Cardiac septum (tissue), 1 donor: ENCODE measurements at regions not wholly inside any gene's neighbourhood (a gene's known extent, or its start where the extent isn't known, plus 50 kb on each side); places are given as distances from the start of the nearest gene placed in this dataset.
"Not testable (repeated sequence)": the region's sequence is repeated elsewhere in the genome, so short reads cannot be mapped to it uniquely, and the experiment has no call there.

ENCODE experiments used
- DNase-seq: peaks from one replicate; pipeline ENCODE4 v3.0.0-alpha.2; 2020; ENCODE audit warnings: low spot score
- intact Hi-C: fragments of 100-400 bp; cut with DNase I; formaldehyde crosslinking; loops from one replicate; pipeline ENCODE4 v1.14.0; 2022
- donor health status: DM: no; HTN: no; CAD: no.

- DNase-seq, result no peak
- intact Hi-C loops, result no loop called here
Observed at GRCh38 chr6:890995-891394, 198.1 kb upstream of the EXOC2 start.

DNA sequence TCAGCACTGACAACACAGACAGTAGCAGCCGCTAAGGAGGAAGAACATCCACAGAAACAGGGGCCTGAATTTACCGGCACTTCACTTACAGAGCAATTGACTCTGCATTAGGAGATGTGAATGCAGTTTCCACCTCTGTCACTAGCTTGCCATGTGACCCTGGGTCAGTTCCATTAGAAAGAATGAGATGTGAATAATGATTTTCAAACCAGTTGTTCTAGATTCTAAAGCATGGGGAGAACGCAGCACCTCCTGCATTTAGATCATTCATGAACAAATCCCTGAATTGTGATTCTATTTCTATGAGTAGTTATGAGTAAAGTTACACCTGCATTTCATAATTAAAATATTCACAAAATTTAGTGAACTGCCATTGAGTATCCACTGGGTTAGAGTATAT is 197.3 kb upstream of the EXOC2 start:
- no peak for DNase-seq
- intact Hi-C loops, result no loop called here

- intact Hi-C loops, result no loop called here
- DNase-seq, result no peak
Observed at GRCh38 chr6:887583-888235, 194.8 kb upstream of the EXOC2 start.

GRCh38 chr6:886116-886515 is 193.2 kb upstream of the EXOC2 start:
- DNase-seq, intact Hi-C loops: not testable (repeated sequence)

GRCh38 chr6:885051-885590 is 192.2 kb upstream of the EXOC2 start:
- intact Hi-C loops, result no loop called here
- no peak for DNase-seq

DNA sequence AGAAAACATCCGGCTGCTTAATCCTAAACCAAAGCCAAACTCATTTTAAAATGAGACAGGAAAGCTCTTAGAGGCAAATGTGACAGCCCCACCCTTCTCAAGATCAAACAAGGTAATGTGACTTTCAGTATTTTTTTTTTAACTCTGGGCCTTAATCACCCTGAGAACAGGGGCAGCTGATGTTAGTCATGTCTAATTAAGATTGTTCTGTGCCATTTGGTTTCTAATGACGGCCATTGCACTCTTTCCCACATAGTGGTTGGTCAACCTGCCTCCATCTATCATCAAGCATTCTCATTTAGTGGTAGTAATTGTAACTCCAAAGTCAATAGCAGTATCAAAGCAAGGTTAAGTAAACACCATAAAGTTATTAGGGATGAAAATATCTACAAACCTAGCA is 191.6 kb upstream of the EXOC2 start:
- no peak for DNase-seq
- intact Hi-C loops, result no loop called here

- DNase-seq, result no peak
- intact Hi-C loops, result no loop called here
Observed at GRCh38 chr6:882084-882598, 189.2 kb upstream of the EXOC2 start.

DNA sequence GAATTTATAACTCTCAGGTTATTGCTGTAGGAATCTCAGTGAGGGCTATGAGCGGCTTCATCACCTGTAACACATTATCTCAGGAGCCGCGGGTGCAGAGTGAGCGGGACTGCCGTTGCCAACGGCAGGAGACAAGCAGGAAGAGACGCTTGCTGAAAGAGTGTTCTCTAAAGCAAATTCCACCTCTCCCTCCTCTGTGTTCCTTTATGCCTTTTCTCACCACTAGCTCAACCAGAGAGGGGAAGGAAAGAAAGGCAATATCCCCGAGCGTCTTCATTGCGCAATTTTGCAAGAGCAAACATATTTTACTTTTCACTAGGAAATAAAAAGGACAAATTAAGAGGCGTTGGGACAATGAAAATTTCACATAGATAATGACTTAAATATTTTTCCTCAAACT is 185.2 kb upstream of the EXOC2 start:
- no peak for DNase-seq
- intact Hi-C loops, result no loop called here

DNA sequence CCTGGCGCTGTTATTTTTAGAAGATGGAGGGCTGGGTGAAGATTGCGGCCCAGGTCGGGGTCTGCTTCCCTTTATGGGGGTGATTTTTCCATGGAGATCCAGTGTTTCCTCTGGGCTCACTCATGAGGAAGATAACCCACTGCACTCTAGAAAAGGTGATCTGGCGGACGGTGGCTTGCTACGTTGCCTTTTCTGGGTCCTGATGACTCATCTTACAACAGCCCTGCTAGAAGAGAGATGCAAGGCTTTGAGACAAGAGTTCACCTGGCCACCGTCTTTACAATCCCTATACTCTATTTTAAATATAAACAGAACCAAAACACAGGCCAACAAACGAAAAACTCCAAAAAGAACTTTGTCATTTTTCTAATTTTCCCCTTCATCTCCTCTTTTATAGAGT is 182.1 kb upstream of the EXOC2 start:
- no peak for DNase-seq

GRCh38 chr6:872570-873125 is 179.7 kb upstream of the EXOC2 start:
- no peak for DNase-seq
- intact Hi-C loops, result no loop called here

More for the DNA sequence above, 182.1 kb upstream of the EXOC2 start:
- intact Hi-C loops, result no loop called here

GRCh38 chr6:871503-871902 is 178.6 kb upstream of the EXOC2 start:
- intact Hi-C loops, result no loop called here
- no peak for DNase-seq

- DNase-seq, result no peak
- intact Hi-C loops, result no loop called here
Observed at GRCh38 chr6:870096-870495, 177.2 kb upstream of the EXOC2 start.

- intact Hi-C loops, result no loop called here
Observed at GRCh38 chr6:868201-868600, 175.3 kb upstream of the EXOC2 start.

DNA sequence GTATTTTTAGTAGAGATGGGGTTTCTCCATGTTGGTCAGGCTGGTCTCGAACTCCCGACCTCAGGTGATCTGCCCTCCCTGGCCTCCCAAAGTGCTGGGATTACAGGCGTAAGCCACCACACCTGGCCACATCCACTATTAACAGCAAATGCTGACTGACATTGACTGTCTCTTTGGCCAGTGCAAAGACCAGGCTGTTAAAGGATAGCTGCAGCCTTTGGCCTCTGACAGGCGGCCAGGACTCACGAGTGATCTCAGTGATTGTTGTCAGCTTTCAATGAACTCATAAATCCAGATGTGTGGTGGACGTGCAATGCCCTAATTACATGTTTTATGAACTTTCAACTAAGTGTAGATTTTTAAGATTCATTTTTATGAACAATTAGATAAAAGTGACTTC is 174.4 kb upstream of the EXOC2 start:
- DNase-seq, result no peak
- intact Hi-C loops, result no loop called here

More at GRCh38 chr6:868201-868600, 175.3 kb upstream of the EXOC2 start:
- DNase-seq, result no peak

DNA sequence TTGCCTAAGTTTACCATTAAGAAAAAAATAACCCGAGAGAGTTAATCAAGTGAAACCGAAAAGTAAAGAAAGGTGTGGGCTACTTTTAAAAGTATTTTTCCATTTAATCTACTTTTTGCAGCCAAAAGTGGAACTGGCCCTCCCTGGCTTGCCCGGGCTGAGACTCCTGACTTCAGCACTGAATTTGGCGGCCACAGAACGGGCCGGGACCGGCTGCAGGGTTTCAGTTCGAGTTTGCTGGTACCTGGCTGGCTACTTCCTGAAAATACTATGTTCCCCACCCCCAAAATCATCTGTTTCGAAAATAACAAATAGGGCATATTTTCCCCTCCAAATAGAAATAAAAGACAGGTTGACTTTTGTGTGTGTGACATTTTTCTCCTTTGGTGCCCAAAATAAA is 173.4 kb upstream of the EXOC2 start:
- intact Hi-C loops, result no loop called here
- DNase-seq, result no peak

DNA sequence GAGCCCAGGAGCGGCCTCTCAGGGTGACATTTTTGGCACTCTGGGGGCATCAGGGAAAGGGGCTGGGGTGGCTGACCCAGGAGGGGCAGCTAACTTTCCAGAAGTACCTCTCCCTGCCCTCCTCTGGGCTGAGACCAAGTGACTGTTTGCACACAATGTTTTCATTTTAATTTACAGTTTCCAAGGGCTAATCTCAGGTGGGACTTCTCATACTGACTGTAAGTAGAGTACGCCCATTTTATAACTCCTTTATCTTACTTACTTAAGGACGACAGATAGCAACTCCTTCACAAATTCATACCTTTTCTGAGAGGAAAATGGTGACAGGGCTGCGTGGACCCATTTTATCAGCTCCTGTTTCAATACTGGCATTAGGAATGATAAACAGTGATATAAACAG is 172.9 kb upstream of the EXOC2 start:
- intact Hi-C loops, result no loop called here
- no peak for DNase-seq

DNA sequence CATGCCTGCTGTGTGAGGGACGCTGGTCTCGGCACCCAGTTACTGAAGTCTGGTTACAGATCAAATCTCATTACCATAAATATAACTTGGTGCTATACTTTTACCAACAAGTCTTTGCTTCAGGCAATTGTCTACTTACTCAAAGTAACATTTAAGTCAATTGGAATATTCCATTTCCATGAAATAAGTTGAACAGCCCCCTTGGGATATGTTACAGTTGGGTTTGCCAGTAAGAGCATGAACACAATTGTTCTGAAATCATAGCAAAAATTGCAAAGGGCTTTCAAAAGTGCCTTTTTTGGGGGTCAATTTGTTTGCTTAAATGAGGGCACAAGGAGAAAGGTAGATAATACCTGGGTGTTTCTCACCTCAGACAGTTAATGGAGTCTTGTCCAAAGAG is 170.9 kb upstream of the EXOC2 start:
- DNase-seq, result no peak
- intact Hi-C loops, result no loop called here

DNA sequence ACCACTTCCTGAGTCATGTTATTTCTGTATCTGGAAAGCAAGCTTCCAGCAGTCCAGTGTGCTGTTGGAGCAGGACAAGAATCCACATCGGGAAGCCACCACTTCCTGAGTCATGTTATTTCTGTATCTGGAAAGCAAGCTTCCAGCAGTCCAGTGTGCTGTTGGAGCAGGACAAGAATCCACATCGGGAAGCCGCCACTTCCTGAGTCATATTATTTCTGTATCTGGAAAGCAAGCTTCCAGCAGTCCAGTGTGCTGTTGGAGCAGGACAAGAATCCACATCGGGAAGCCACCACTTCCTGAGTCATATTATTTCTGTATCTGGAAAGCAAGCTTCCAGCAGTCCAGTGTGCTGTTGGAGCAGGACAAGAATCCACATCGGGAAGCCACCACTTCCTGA is 170.2 kb upstream of the EXOC2 start:
- intact Hi-C loops, DNase-seq: not testable (repeated sequence)

GRCh38 chr6:859936-860335 is 167.0 kb upstream of the EXOC2 start:
- intact Hi-C loops, result no loop called here
- DNase-seq, result no peak

DNA sequence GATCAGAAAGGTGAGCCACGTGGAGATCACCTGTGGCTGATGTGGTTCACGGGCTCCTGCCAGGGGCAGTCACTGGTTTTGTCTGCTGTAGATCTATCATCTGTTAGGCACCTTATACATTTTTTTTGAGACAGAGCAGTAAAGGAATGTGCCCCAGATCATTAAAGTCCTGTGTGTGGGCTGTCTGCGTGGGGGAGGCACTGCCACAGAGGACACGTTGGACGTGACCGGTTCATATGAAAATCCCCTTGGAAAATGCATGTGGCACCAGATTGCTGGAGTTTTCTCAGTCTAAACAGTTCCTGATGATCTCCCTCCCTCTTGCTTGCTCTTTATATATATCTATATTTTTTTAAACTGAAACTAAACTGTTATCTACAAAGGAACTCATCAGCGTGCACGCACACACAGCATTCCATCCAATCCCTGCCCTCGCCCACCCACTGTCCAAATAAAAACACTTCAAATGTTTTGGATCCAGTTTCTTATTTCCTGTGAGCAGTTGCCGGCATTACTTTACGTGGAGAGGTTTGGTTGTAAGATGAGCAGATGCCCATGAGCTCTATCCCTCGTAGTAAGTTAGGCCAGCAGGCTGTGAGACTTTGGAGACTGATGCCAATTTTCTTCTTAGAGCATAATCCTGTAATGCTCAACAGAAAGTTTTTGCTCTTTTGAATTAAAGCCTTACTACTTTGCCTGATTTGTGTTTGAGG is 161.6 kb upstream of the EXOC2 start:
- no peak for DNase-seq
- intact Hi-C loops, result no loop called here

GRCh38 chr6:852216-852615 is 159.3 kb upstream of the EXOC2 start:
- intact Hi-C loops, DNase-seq: not testable (repeated sequence)
